Hematopoietic multipotent progenitor cell treated with erythropoietin and hydrocortisone succinate and interleukin-3 and kit ligand, for 17 days (in vitro differentiated cells): ENCODE measurements at regions not wholly inside any gene's neighbourhood (a gene's known extent, or its start where the extent isn't known, plus 50 kb on each side); places are given as distances from the start of the nearest gene placed in this dataset.

Experiments
- DNase-seq: peaks from one replicate; pipeline ENCODE4 v3.0.0-alpha.2; 2015; ENCODE audit warnings: low spot score

GRCh38 chr18:38402509-38402908 lies 836.9 kb upstream of the CELF4 start:
- no peak for DNase-seq

- DNase-seq = no peak
Observed at GRCh38 chr18:38397094-38397493, 831.5 kb upstream of the CELF4 start.

GRCh38 chr18:38386146-38386545 lies 820.5 kb upstream of the CELF4 start:
- no peak for DNase-seq

GRCh38 chr18:38369772-38370690 lies 804.4 kb upstream of the CELF4 start:
- DNase-seq = no peak

- no peak for DNase-seq
Observed at GRCh38 chr18:38368886-38369285, 803.3 kb upstream of the CELF4 start.

- no peak for DNase-seq
Observed at GRCh38 chr18:38368246-38368645, 802.6 kb upstream of the CELF4 start.

- no peak for DNase-seq
Observed at GRCh38 chr18:38367473-38367872, 801.9 kb upstream of the CELF4 start.

- no peak for DNase-seq
Observed at GRCh38 chr18:38362286-38362792, 796.7 kb upstream of the CELF4 start.

- DNase-seq = no peak
Observed at GRCh38 chr18:38358805-38359657, 793.4 kb upstream of the CELF4 start.

- no peak for DNase-seq
Observed at GRCh38 chr18:38353149-38353548, 787.6 kb upstream of the CELF4 start.

- DNase-seq = no peak
Observed at GRCh38 chr18:38350141-38350540, 784.5 kb upstream of the CELF4 start.

GRCh38 chr18:38330573-38330972 lies 765.0 kb upstream of the CELF4 start:
- DNase-seq = no peak

- DNase-seq = no peak
Observed at GRCh38 chr18:38329145-38329544, 763.5 kb upstream of the CELF4 start.

- no peak for DNase-seq
Observed at GRCh38 chr18:38322206-38322605, 756.6 kb upstream of the CELF4 start.

- no peak for DNase-seq
Observed at GRCh38 chr18:38321262-38321661, 755.7 kb upstream of the CELF4 start.

- no peak for DNase-seq
Observed at GRCh38 chr18:38318416-38318815, 752.8 kb upstream of the CELF4 start.

GRCh38 chr18:38313831-38314230 lies 748.2 kb upstream of the CELF4 start:
- no peak for DNase-seq

GRCh38 chr18:38312532-38312931 lies 746.9 kb upstream of the CELF4 start:
- no peak for DNase-seq

GRCh38 chr18:38310936-38311335 lies 745.3 kb upstream of the CELF4 start:
- DNase-seq = no peak

GRCh38 chr18:38307914-38308313 lies 742.3 kb upstream of the CELF4 start:
- DNase-seq = no peak

- DNase-seq = no peak
Observed at GRCh38 chr18:38305961-38306360, 740.4 kb upstream of the CELF4 start.

GRCh38 chr18:38301621-38302020 lies 736.0 kb upstream of the CELF4 start:
- DNase-seq = no peak

GRCh38 chr18:38297910-38298309 lies 732.3 kb upstream of the CELF4 start:
- DNase-seq = no peak
